Caki2 (cell line): ENCODE measurements at regions not wholly inside any gene's neighbourhood (a gene's known extent, or its start where the extent isn't known, plus 50 kb on each side); places are given as distances from the start of the nearest gene placed in this dataset.
"Not testable (repeated sequence)": the region's sequence is repeated elsewhere in the genome, so short reads cannot be mapped to it uniquely, and the experiment has no call there.

Experiments used
- DNase-seq: peaks from one replicate; pipeline ENCODE4 v3.0.0-alpha.2; 2015; ENCODE audit warnings: low read depth
- in situ Hi-C: cut with HindIII; loops from 2 replicates; pipeline ENCODE4 v1.10.0; 2016; ENCODE audit warnings: low sequenced_read_pairs, low pct_unique_long_range_greater_than_20kb, mixed read lengths

GRCh38 chrX:124181515-124181914 is 150.9 kb upstream of the TEX13D start:
- in situ Hi-C loops, DNase-seq: not testable (repeated sequence)

GRCh38 chrX:124190440-124190839 is 142.0 kb upstream of the TEX13D start:
- in situ Hi-C loops = no loop called here
- no peak for DNase-seq

- no peak for DNase-seq
- in situ Hi-C loops = no loop called here
These were observed 138.3 kb upstream of the TEX13D start for GRCh38 chrX:124194199-124194598.

GRCh38 chrX:124194901-124195300 is 137.6 kb upstream of the TEX13D start:
- in situ Hi-C loops = no loop called here
- no peak for DNase-seq

- in situ Hi-C loops = no loop called here
- DNase-seq = no peak
These were observed 129.1 kb upstream of the TEX13D start for GRCh38 chrX:124203311-124203710.

GRCh38 chrX:124208660-124209059 is 123.8 kb upstream of the TEX13D start:
- in situ Hi-C loops = no loop called here
- DNase-seq = no peak

- no peak for DNase-seq
These were observed 122.5 kb upstream of the TEX13D start for GRCh38 chrX:124209792-124210576.

GRCh38 chrX:124211312-124211942 is 121.0 kb upstream of the TEX13D start:
- in situ Hi-C loops = no loop called here
- DNase-seq = peak; percentile 31

More at GRCh38 chrX:124209792-124210576, 122.5 kb upstream of the TEX13D start:
- in situ Hi-C loops = no loop called here

GRCh38 chrX:124212622-124213021 is 119.8 kb upstream of the TEX13D start:
- DNase-seq = no peak
- in situ Hi-C loops = no loop called here

- DNase-seq = no peak
- in situ Hi-C loops = no loop called here
These were observed 116.7 kb upstream of the TEX13D start for GRCh38 chrX:124215786-124216185.

- in situ Hi-C loops = no loop called here
- DNase-seq = no peak
These were observed 115.9 kb upstream of the TEX13D start for GRCh38 chrX:124216396-124217115.

- peak; percentile 26 for DNase-seq
- in situ Hi-C loops = no loop called here
These were observed 114.9 kb upstream of the TEX13D start for GRCh38 chrX:124217304-124218251.

- no peak for DNase-seq
- in situ Hi-C loops = no loop called here
These were observed 108.9 kb upstream of the TEX13D start for GRCh38 chrX:124223524-124223923.

- in situ Hi-C loops = no loop called here
These were observed 107.9 kb upstream of the TEX13D start for GRCh38 chrX:124224528-124224927.

GRCh38 chrX:124226129-124226528 is 106.3 kb upstream of the TEX13D start:
- in situ Hi-C loops = no loop called here
- no peak for DNase-seq

More at GRCh38 chrX:124224528-124224927, 107.9 kb upstream of the TEX13D start:
- DNase-seq = no peak

GRCh38 chrX:124228849-124229248 is 103.6 kb upstream of the TEX13D start:
- in situ Hi-C loops = no loop called here
- no peak for DNase-seq

GRCh38 chrX:124229374-124229773 is 103.1 kb upstream of the TEX13D start:
- in situ Hi-C loops = no loop called here
- DNase-seq = no peak
